SK-N-MC (cell line): ENCODE measurements at regions not wholly inside any gene's neighbourhood (a gene's known extent, or its start where the extent isn't known, plus 50 kb on each side); places are given as distances from the start of the nearest gene placed in this dataset.
"Not testable (repeated sequence)": the region's sequence is repeated elsewhere in the genome, so short reads cannot be mapped to it uniquely, and the experiment has no call there.

ENCODE experiments used
- DNase-seq: peaks from one replicate; pipeline ENCODE4 v3.0.0-alpha.2; 2011; ENCODE audit warnings: low read depth, low spot score
- H3K27ac ChIP-seq: fragments of 200-600 bp; sonication (generic); 2 replicates; pipeline ENCODE4 v1.5.1; 2016; ENCODE audit warnings: mixed run types
- H3K36me3 ChIP-seq: fragments of 200-600 bp; sonication (generic); 2 replicates; pipeline ENCODE4 v1.6.1; 2017; ENCODE audit warnings: antibody characterized with exemption, low read length, mixed read lengths; ENCODE audit not compliant: insufficient read depth
- H3K4me3 ChIP-seq: fragments of 200-600 bp; sonication (generic); 2 replicates; pipeline ENCODE4 v1.5.1; 2016
- H3K9ac ChIP-seq: fragments of 200-600 bp; sonication (generic); 2 replicates; pipeline ENCODE4 v1.8.0; 2017; ENCODE audit warnings: mixed run types, mixed read lengths; ENCODE audit not compliant: insufficient read length
- H3K9me3 ChIP-seq: fragments of 200-600 bp; sonication (generic); 2 replicates; pipeline ENCODE4 v1.6.1; 2017; ENCODE audit warnings: low read depth, mild to moderate bottlenecking, antibody characterized with exemption, low read length, moderate library complexity, mixed read lengths
- EZH2 ChIP-seq: fragments of 200-600 bp; sonication (generic); IDR thresholded peaks from one replicate; pipeline ENCODE4 v1.6.1; 2017; ENCODE audit warnings: antibody characterized with exemption
- FOXP2 ChIP-seq: optimal IDR thresholded peaks from 2 replicates; pipeline ENCODE3; 2011; ENCODE audit warnings: mild to moderate bottlenecking, moderate library complexity; ENCODE audit not compliant: insufficient read depth; ENCODE audit errors: extremely low read length, control extremely low read depth
- POLR2AphosphoS5 ChIP-seq: IDR thresholded peaks from 2 replicates; pipeline ENCODE4 v1.6.1; 2012; ENCODE audit warnings: mild to moderate bottlenecking, low read depth, low read length, borderline replicate concordance

DNA sequence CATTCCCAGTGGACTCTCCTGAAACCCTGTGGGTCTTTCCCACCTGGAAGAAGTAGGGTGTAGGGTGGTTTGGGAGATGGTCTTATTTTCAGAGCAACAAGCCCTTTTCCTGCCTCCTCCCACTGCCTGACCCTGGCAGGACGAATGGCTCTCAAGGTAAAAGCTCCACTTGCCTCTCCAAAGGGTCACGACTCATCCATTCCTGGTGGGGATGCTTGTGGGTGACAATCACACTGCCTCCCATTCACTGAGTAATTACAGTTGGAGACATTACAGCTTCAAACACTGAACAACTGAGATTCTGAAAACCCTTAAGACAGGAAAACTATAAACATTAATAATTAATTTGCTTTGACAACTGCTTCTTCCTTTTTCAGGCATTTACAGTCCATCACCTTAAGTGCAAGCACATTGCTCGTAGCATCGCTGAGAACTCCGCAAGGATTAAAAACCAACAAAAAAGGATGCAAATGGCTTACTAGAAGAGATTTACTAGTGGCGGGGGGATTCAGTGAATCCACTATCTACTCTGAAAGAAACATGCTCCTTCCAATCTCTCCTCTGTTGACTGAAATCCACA is 199.6 kb upstream of the IRS2 start:
- H3K36me3 ChIP-seq = no peaks in the 10 kb centered on the region
- H3K27ac ChIP-seq = no peak overlapping the region
- H3K9ac ChIP-seq = no peak overlapping the region
- H3K9me3 ChIP-seq = no peaks in the 10 kb centered on the region
- TF ChIP-seq EZH2 (no peak), POLR2AphosphoS5 (no peak)
- no peak overlapping the region for H3K4me3 ChIP-seq
- DNase-seq = no peak

DNA sequence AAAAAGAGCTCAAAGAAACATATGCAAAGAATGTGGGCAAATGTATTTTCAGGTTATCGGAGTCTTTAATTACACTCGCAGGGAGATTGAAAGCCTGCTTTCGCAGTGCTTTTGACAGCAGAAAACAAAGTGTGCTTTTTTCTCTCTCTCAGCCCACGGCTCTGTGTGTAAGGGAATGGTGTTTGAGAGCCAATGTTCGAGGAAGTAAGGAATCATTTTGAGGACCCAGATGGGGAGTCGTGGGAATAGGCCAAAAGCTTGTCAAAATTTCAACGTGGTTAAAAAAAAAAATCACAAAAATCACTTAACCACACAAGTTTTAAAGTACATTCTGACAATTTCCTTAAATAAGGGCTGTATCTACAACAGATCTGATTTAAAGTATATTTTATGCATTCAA is 197.1 kb upstream of the IRS2 start:
- no peak overlapping the region for H3K9ac ChIP-seq
- no peak for DNase-seq
- H3K4me3 ChIP-seq = no peak overlapping the region
- no peaks in the 10 kb centered on the region for H3K9me3 ChIP-seq
- H3K27ac ChIP-seq = no peak overlapping the region
- TF ChIP-seq EZH2 = no peak
- H3K36me3 ChIP-seq = no peaks in the 10 kb centered on the region

DNA sequence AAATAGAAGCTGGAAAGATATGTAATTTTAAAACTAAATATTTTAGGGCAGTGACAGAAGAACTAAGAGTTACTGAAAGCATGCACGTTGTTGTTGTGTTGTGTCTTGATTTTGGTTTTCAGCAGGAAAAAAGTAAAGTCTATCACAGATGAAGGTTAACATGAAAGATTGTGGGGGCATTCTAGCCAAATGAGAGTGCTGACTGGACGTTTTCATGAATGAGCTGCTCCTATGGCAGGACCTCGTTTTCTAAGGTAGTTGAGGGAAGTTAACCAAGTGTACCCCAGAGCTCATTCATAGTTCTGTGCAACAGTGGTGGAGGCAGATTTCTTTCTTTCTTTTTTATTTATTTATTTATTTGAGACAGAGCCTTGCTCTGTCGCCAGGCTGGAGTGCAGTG is 194.6 kb upstream of the IRS2 start:
- Histone ChIP-seq H3K36me3 (no peaks in the 10 kb centered on the region), H3K9me3 (no peaks in the 10 kb centered on the region), H3K27ac (no peak overlapping the region), H3K4me3 (no peak overlapping the region), H3K9ac (no peak overlapping the region)
- TF ChIP-seq POLR2AphosphoS5 = no peak
- no peak for TF ChIP-seq FOXP2
- no peak for TF ChIP-seq EZH2
- no peak for DNase-seq

GRCh38 chr13:109979676-109980075 is 193.3 kb upstream of the IRS2 start:
- H3K4me3 ChIP-seq, H3K27ac ChIP-seq, H3K36me3 ChIP-seq, DNase-seq, H3K9me3 ChIP-seq, H3K9ac ChIP-seq: not testable (repeated sequence)

DNA sequence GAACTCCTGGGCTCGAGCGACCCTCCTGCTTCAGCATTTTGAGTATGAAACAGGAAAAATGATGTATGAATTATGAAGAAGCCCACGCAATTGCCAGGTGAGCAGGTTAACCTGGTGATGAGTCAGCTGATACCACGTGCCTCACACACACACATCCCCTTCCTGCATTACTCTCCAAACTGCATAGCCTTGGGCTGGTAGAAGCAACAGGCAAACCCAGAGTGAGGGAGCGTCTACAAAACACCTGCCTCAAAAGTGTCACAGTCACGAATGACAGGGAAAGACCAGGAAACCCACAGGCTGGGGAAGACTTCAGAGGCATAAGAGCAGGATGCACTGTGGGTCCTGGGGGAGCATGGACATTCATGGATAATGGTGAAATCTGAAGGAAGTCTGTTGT is 192.8 kb upstream of the IRS2 start:
- no peak for DNase-seq
- H3K9me3 ChIP-seq = no peaks in the 10 kb centered on the region
- no peak overlapping the region for H3K4me3 ChIP-seq
- H3K27ac ChIP-seq = no peak overlapping the region
- TF ChIP-seq POLR2AphosphoS5 = no peak
- TF ChIP-seq FOXP2 = no peak
- no peak for TF ChIP-seq EZH2
- H3K9ac ChIP-seq = no peak overlapping the region
- no peaks in the 10 kb centered on the region for H3K36me3 ChIP-seq

- DNase-seq = no peak
- TF ChIP-seq POLR2AphosphoS5 (no peak), FOXP2 (no peak), EZH2 (no peak)
- no peak overlapping the region for H3K27ac ChIP-seq
- no peaks in the 10 kb centered on the region for H3K36me3 ChIP-seq
- H3K4me3 ChIP-seq = no peak overlapping the region
- H3K9ac ChIP-seq = no peak overlapping the region
- H3K9me3 ChIP-seq = no peaks in the 10 kb centered on the region
Observed at GRCh38 chr13:109977212-109977968, 191.0 kb upstream of the IRS2 start.

- TF ChIP-seq FOXP2 = no peak
- TF ChIP-seq EZH2 = no peak
- TF ChIP-seq POLR2AphosphoS5 = no peak
- Histone ChIP-seq H3K4me3 (no peak overlapping the region), H3K27ac (no peak overlapping the region), H3K36me3 (no peaks in the 10 kb centered on the region), H3K9ac (no peak overlapping the region), H3K9me3 (no peaks in the 10 kb centered on the region)
- no peak for DNase-seq
Observed at GRCh38 chr13:109976206-109976997, 190.0 kb upstream of the IRS2 start.

- no peak for DNase-seq
- H3K9me3 ChIP-seq = no peaks in the 10 kb centered on the region
- no peak overlapping the region for H3K4me3 ChIP-seq
- no peak overlapping the region for H3K9ac ChIP-seq
- TF ChIP-seq POLR2AphosphoS5 (no peak), EZH2 (no peak), FOXP2 (no peak)
- no peaks in the 10 kb centered on the region for H3K36me3 ChIP-seq
- H3K27ac ChIP-seq = no peak overlapping the region
Observed at GRCh38 chr13:109974354-109974753, 188.0 kb upstream of the IRS2 start.

DNA sequence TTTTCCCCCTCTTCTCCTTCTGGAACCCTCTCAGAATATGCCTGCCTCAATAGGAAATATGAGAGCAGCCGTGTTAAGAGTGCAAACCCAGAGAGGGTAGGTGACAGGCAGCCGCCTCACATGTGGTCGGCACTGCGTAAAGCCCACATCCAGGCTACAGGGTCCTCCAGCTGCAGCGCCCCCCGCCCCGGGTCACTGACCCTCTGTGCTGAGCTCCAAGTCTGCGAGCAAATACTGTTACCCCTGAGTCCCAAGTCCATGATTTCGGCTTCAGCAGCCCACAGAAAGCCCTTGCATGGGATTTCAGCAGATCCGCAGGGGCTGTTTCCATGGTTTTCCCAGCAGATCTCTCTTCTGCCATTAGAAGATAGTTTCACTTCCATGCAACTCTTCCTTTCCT is 186.9 kb upstream of the IRS2 start:
- DNase-seq = no peak
- H3K27ac ChIP-seq = no peak overlapping the region
- no peak overlapping the region for H3K4me3 ChIP-seq
- no peaks in the 10 kb centered on the region for H3K36me3 ChIP-seq
- no peak overlapping the region for H3K9ac ChIP-seq
- TF ChIP-seq EZH2 (no peak), POLR2AphosphoS5 (no peak), FOXP2 (no peak)
- no peaks in the 10 kb centered on the region for H3K9me3 ChIP-seq
